Lung (tissue), 11 donors: ENCODE measurements at regions not wholly inside any gene's neighbourhood (a gene's known extent, or its start where the extent isn't known, plus 50 kb on each side); places are given as distances from the start of the nearest gene placed in this dataset.

ENCODE experiments used
- ATAC-seq: fragments of 200-7000 bp; cut with Tn5 transposase; one replicate; pipeline ENCODE4 v1.9.1; 2020; ENCODE audit warnings: moderate number of reproducible peaks; ENCODE audit not compliant: insufficient read depth, low FRiP score
- DNase-seq, 3 donors: peaks; one replicate each; pipeline ENCODE4 v3.0.0-alpha.2; 2013 to 2017
- H3K27ac ChIP-seq, 2 donors: one replicate each; pipeline ENCODE4 v1.5.1; 2013; ENCODE audit warnings: mild to moderate bottlenecking in 2 of 2, moderate library complexity in 2 of 2, control low read depth in 1 of 2, inconsistent platforms in 1 of 2, low read depth in 1 of 2, low read length in 1 of 2
- H3K27me3 ChIP-seq, 3 donors: one replicate each; pipeline ENCODE4 v1.5.1; 2013; ENCODE audit warnings: low read length in 2 of 3; ENCODE audit not compliant: control insufficient read depth in 3 of 3, insufficient read depth in 3 of 3
- H3K36me3 ChIP-seq, 4 donors: one replicate each; pipeline ENCODE4 v1.5.1; 2013; ENCODE audit warnings: low read length in 4 of 4, mild to moderate bottlenecking in 1 of 4, moderate library complexity in 1 of 4; ENCODE audit not compliant: control insufficient read depth in 4 of 4, insufficient read depth in 4 of 4
- H3K4me1 ChIP-seq, 5 donors: one replicate each; pipeline ENCODE4 v1.5.1; 2013; ENCODE audit warnings: low read length in 5 of 5, mild to moderate bottlenecking in 2 of 5, moderate library complexity in 1 of 5; ENCODE audit not compliant: control insufficient read depth in 5 of 5, insufficient read depth in 5 of 5
- H3K4me3 ChIP-seq: one replicate; pipeline ENCODE4 v1.5.1; 2013; ENCODE audit warnings: mild to moderate bottlenecking, control low read depth, moderate library complexity
- H3K9ac ChIP-seq, 2 donors: one replicate each; pipeline ENCODE4 v1.5.1; 2013; ENCODE audit warnings: low read length in 2 of 2, control low read depth in 1 of 2; ENCODE audit not compliant: insufficient read depth in 1 of 2
- H3K9me3 ChIP-seq, 4 donors: one replicate each; pipeline ENCODE4 v1.5.1; 2013; ENCODE audit warnings: low read length in 3 of 4, mild to moderate bottlenecking in 1 of 4, moderate library complexity in 1 of 4; ENCODE audit not compliant: control insufficient read depth in 4 of 4, insufficient read depth in 3 of 4
- CTCF ChIP-seq: IDR thresholded peaks from 2 replicates; pipeline ENCODE4 v1.5.1; 2012; ENCODE audit warnings: mild to moderate bottlenecking; ENCODE audit errors: control extremely low read depth, extremely low read depth
- WGBS, 2 donors: extraction: QIAGEN DNeasy Blood & Tissue Kit; methylation state at CpG; one replicate each; pipeline ENCODE4 v1.1.7; 2013; 5-methylcytosine and 5-hydroxymethylcytosine counted together
- donor health status: control.
- donor health status: control.
- donor health status: Bipolar disorder and iron deficiency.
- donor health status: healthy.
- donor health status: DM: yes; HTN: yes; CAD: no.

DNA sequence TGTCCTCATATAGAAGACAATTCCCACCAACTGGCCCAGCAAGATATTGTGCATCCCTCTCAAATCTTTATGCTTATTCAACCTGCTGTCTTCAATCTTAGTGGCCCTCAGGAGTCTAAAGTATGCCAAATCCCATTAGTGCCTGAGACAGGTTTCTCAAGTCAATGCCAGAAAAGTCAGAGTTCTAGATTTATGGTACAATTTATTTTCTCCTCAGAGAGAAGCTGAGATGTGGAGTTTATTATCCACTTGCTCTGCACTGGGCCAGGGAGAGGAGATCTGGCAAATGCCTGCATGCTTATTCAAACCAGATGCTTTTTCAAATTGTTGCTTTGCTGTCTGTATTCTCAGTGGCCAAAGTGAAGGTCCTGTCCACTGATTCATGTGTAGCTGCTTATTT is 825.2 kb downstream of the METTL4 start:
- no peak overlapping the region for H3K9ac ChIP-seq
- no peak overlapping the region for H3K27ac ChIP-seq
- no peak for TF ChIP-seq CTCF
- H3K9me3 ChIP-seq = no peaks in the 10 kb centered on the region
- H3K36me3 ChIP-seq = no peaks in the 10 kb centered on the region
- no peak overlapping the region for H3K4me3 ChIP-seq
- no peaks in the 10 kb centered on the region for H3K27me3 ChIP-seq
- no peaks in the 10 kb centered on the region for H3K4me1 ChIP-seq
- DNase-seq (no peak), ATAC-seq (no peak)

GRCh38 chr18:1751249-1751648 is 820.1 kb downstream of the METTL4 start:
- H3K4me3 ChIP-seq = no peak overlapping the region
- H3K9me3 ChIP-seq = no peaks in the 10 kb centered on the region
- no peak overlapping the region for H3K9ac ChIP-seq
- no peaks in the 10 kb centered on the region for H3K4me1 ChIP-seq
- no peak for TF ChIP-seq CTCF
- no peak overlapping the region for H3K27ac ChIP-seq
- WGBS, 2 donors = 69 to 81% methylated on average over 1 of the region's 1 CpG
- H3K36me3 ChIP-seq = no peaks in the 10 kb centered on the region
- no peaks in the 10 kb centered on the region for H3K27me3 ChIP-seq
- DNase-seq (no peak), ATAC-seq (no peak)

DNA sequence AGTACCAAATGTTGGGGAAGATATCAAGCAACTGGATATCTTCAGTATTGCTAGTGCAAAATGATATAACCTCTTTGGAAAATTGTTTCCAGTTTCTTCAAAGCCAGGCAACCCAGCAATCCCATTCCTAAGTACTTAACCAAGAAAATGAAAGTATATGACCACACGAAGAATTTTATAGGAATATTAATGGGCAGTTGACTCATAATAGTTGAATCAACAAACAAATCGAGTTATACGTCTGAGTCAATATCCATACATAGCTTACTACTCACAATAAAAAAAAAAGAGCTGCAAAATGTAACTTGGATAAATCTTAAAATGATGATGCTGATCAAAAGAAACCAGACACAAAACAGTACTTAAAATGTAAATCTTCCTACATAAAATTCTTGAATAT is 810.4 kb downstream of the METTL4 start:
- H3K4me3 ChIP-seq = no peak overlapping the region
- no peak for ATAC-seq
- H3K4me1 ChIP-seq = no peaks in the 10 kb centered on the region
- 77 to 94% methylated on average over 3 of the region's 3 CpGs for WGBS, 2 donors
- DNase-seq = no peak
- TF ChIP-seq CTCF = no peak
- no peaks in the 10 kb centered on the region for H3K36me3 ChIP-seq
- no peak overlapping the region for H3K27ac ChIP-seq
- H3K27me3 ChIP-seq = no peaks in the 10 kb centered on the region
- no peaks in the 10 kb centered on the region for H3K9me3 ChIP-seq
- H3K9ac ChIP-seq = no peak overlapping the region

- H3K9ac ChIP-seq = no peak overlapping the region
- no peak for TF ChIP-seq CTCF
- 55 to 78% methylated on average over 1 of the region's 1 CpG for WGBS, 2 donors
- no peaks in the 10 kb centered on the region for H3K27me3 ChIP-seq
- DNase-seq = peak in 2 of 3 donors; percentile 3 to 8
- H3K27ac ChIP-seq = no peak overlapping the region
- ATAC-seq = no peak
- no peaks in the 10 kb centered on the region for H3K36me3 ChIP-seq
- H3K9me3 ChIP-seq = no peaks in the 10 kb centered on the region
- H3K4me1 ChIP-seq = no peaks in the 10 kb centered on the region
- no peak overlapping the region for H3K4me3 ChIP-seq
Observed at GRCh38 chr18:1774261-1774660, 797.0 kb downstream of the METTL4 start.
